ENCODE measurements at regions not wholly inside any gene's neighbourhood (a gene's known extent, or its start where the extent isn't known, plus 50 kb on each side); places are given as distances from the start of the nearest gene placed in this dataset.
"Not testable (repeated sequence)": the region's sequence is repeated elsewhere in the genome, so short reads cannot be mapped to it uniquely, and the experiment has no call there.

DNA sequence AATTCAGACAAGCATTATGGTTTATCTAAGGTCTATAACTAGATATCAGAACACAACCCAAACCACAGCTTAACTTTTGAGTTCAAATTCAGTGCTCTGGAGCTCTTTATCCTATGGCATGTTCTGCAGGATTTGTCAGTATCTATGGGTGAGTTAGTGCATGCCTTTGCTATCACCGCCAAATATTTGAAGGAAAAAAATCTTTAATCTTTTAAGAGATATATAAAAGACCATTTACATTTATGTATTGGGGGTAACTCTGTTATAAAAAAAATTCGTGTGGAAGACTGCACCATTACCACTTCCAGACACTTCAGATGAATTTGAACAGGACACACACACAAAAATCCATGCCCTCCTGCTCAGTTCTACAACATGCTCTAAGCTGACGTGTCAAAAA, 313.5 kb upstream of the CHORDC1 start:
- no peak for DNase-seq (ENCODE audit: low read depth)

DNA sequence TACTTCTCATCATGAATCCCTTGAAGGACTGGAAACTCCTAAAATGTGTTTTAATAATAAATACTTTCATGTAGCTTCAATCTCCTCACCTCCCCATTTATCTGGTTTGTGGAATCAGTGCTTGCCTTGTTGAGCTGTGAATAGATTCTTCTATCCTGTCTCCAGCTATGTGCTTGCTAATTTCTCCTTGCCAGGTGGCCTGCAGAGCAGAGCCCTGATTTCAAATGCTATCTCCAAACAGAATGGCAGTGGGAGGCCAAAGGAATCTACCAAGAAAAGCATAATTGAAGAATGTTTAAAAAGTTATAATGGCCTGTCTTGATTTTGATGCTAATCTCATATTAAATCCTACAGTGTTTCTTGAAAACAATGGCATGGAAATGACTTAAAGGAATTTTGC, 309.3 kb upstream of the CHORDC1 start:
- no peak for DNase-seq (ENCODE audit: low read depth)

DNA sequence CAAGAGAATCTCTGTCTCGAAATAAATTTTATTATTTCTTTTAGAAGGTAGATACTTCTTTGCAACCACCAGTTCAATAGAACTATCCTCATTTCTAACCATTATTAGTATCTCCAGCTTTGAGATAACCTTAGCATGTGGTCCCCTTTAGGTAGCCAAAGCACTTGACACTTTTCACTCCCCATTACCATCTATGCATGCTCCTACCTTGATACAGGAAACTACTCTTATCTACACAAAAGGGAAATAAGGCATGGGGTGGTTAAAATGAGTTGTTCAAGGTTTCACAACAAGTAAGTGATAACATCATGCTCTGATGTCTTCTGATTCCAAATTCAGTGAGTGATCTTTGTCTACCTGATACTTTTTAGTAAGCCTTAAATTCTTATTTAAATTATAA, 308.2 kb upstream of the CHORDC1 start:
- no peak for DNase-seq (ENCODE audit: low read depth)

DNA sequence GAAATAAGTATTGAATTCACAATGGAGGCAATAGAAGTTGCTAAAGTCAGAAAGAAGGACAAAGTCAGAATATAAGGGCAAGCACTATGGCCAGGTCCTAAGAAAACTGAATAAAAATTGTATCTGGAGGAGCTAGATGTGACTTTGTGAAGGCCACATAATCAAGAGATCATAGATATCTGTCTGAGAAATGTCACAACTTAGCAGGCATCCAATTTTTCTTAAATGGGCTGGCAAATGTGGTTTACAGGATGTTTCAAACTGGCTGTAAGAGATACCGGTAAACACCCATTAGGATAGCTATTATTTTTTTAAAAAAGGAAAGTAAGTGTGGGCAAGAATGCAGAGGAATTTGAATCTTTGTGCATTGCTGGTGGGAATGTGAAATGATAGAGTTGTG, 303.1 kb upstream of the CHORDC1 start:
- no peak for DNase-seq (ENCODE audit: low read depth)

DNA sequence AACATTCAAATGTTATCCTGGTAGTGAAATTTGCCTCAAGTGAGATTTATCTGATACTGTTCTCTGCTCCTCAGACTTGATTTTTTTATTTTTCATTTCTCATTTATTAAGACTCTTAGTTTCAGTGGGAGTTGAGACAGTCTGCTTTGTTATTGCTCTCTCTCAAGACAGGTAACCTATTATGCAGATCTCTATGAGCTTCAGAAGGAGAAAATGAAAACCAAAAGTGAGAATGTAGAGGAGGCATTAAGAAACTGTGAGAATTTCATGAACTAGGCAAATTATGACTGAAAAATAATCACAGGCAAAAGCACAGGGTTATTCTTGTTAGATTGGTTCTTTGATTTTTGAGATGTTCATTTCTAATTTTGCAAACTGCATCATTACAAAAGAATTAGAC, 290.0 kb upstream of the CHORDC1 start:
- DNase-seq (ENCODE audit: low read depth) = no peak

DNA sequence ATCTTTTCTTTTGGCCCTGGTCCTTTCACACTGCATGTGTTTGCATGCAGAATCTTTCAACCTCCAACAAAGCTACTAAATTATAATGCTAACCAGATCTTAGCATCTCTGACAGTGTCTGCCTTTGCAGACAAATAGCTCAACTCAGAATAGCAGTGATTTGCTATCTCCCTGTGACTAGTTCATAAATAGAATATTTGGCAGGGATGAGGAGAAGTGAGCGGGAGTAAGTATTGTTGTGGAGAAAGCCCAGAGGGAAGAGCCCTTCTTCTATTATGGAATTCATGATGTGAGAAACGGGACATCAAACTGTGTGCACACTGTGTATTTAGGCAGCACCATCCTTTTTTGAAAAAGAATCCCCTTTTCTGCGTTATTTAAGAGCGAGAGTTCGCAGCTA, 288.0 kb upstream of the CHORDC1 start:
- DNase-seq (ENCODE audit: low read depth) = no peak

DNA sequence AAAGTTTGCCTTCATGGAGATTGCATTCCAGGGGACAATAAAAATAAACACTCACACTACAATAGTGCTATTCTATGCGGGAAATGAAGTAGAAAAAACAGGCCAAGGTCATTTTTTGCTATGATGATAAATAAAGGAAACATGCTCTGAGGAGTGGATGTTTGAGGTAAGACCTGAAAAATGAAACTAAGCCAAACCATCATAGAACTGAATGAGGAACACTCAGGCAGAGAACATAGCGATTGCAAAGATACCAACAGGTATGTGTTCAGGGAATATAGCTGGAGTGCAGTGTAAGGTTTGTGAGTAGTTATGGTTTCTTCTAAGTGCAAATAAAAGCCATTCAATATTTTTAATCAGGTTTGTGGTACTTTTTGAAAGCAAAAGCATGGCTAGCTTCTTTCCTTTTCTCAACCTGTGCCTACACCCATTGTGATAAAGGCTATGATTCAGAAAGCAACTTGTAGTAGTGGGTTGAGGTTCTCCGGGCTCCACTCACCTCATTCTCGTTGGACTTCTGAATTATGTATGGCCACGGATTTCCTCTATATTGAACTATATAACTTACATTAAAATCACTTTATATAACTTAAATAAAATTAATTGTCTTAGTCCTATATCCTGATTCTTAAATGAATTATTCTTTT, 278.2 kb upstream of the CHORDC1 start:
- no peak for DNase-seq (ENCODE audit: low read depth)

DNA sequence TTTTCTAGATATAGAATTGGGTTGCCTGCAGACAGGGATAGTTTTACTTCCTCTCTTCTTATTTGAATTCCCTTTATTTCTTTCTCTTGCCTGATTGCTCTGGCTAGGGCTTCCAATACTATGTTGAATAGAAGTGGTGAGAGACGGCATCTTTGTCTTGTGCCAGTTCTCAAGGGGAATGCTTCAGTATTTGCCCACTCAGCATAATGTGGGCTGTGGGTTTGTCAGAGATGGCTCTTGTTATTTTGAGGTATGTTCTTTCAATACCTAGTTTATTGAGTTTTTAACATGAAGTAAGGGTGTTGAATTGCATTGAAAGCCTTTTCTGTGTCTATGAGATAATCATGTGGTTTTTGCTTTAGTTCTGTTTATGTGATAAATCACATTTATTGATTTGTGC, 273.9 kb upstream of the CHORDC1 start:
- no peak for DNase-seq (ENCODE audit: low read depth)

DNA sequence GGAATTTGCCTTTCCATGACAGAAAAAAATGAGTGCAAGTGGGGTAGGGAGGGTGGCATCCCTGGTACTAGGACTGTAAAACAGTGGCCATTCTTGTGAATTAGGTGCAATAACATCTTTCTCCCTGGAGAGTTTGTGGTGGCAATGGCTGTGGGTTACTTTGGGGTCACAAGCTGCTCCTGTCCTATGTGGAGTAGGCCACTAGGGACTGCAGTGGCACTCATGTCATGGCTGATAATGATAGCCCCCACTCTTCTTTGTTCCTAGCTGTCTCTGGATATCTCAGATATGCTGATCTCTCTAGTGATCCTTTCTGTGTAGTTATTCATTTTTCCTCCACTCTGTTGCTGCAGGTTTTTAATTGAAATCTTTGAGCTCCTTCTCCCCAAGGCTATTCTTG, 270.5 kb upstream of the CHORDC1 start:
- DNase-seq (ENCODE audit: low read depth) = no peak

DNA sequence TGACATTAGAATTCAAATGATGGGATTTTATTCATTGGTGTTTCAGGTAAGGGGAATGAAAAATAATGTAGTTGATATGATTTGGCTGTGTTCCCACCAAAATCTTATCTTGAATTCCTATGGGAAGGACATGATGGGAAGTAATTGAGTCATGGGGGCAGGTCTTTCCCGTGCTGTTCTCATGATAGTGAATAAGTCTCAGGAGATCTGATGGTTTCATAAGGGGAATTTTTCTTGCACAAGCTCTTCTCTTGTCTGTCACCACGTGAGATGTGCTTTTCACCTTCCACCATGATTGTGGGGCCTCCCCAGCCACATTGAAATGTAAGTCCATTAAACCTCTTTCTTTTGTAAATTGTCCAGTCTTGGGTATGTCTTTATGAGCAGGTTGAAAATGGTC, 268.6 kb upstream of the CHORDC1 start:
- peak; percentile 2 for DNase-seq (ENCODE audit: low read depth)

DNA sequence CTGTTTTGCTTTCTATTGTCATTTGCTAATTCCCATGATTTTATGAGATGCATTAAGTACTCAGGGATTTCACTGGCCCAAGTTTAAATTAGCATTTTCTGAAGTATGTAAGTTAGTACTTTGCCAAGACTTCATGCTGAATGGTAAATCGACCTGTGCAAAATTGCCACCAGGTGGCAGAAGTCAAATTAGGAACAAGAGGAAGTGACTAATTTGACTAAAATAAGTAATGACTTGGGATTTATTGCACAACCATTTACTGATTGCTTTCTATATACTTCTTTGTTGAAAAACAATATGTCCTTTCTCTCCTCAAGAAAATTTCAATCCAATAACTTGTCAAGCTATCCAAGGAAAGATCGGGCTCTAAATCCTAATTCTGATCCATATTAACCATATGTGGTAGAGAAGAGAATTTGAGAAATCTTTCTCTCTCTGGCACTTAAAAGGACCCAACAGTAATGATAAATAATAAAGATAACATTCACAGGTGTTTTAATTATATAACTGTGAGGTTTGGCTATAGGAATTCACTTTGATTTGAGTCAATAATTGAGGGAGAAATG, 253.7 kb upstream of the CHORDC1 start:
- DNase-seq (ENCODE audit: low read depth) = peak; percentile 56

DNA sequence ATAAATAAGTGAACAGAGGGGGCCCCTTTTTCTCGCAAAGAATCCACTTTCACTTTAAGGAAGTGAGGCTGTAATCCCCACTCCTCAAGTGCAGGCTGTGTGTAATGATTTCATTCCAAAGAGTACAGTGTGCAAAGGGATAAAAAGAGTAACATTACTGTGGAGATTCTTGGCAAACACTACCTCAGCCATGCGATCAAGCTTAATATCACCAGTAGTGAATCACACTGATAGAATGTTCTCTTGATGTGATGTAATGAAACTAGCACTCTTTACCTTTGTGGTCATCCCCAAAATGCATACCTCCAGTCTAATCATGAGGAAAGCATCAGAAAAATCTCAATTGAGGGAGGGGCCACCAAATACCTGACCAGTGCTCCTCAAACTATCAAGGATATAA, 246.1 kb upstream of the CHORDC1 start:
- peak; percentile 69 for DNase-seq (ENCODE audit: low read depth)

DNA sequence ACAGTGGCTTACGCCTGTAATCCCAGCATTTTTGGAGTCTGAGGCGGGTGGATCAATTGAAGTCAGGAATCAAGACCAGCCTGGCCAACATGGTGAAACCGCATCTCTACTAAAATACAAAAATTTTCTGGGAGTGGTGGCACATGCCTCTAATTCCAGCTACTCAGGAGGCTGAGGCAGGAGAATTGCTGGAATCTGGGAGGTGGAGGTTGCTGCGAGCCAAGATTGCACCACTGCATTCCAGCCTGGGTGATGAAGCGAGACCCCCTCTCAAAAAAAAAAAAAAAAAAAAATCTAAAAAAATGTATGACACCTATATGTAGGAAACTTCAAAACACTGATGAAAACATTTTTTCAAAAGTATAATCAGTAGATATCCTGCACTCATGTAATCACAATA, 242.7 kb upstream of the CHORDC1 start:
- no peak for DNase-seq (ENCODE audit: low read depth)

DNA sequence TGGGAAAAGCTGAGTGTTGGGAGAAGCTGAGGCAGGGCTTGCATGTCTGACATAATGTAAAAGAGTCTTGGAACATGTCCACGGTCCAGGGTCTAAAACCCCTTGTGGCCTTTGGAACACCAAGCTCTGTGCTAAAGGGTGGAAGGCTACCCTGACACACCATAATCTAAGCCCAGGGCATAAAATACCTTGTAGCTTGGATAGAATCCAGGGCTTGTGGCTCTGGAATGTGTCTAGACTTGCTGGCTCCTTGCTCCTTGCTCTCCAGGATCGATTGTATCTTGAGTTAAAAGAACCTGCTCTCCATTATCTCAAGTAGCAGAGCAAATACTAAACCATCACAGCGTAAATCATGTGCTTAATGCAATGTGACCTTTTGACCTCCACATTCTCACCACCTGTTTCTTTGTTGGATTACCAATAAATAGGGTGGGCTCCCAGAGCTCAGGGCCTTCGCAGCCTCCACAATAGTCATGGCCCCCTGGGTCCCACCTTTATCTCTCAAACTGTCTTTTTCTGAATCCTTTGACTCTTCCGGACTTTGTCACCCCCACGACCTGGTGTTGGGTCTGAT, 232.6 kb upstream of the CHORDC1 start:
- DNase-seq (ENCODE audit: low read depth) = not testable (repeated sequence)

DNA sequence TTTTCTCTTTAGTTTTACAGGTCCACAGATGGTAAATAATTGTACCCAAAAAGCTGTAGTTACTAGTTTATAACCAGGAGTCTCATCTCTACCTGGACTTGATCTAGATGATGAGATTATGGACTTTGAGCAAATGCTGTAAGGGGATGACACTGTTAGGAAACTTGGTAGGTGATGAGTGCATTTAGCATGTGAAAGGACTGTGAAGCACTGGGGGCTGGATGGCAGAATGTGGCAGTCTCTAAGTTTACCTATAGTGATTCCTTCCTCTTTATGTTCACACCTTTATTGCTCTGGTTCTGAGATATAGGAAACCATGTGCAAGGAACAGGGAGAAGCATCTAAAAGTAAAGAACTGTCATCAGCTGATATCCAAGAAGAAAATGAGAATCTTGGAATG, 230.7 kb upstream of the CHORDC1 start:
- DNase-seq (ENCODE audit: low read depth) = no peak

DNA sequence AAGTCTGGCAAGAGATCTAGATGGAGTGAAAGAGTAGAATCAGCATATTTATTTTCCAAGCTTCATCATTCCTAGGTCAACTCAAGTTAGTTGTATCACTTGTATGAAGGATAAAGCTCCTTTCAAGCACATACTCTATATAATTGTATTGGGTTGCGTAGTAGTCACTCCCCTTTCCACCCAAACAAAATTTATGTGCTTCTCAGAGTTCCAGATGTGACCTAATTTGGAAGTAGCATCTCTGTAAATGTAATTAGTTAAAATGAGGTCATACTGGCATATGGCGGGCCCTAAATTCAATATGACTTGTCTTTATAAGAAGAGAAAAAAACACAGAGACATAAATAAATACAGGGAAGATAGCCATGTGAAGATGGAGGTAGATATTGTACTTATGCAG, 226.8 kb upstream of the CHORDC1 start:
- DNase-seq (ENCODE audit: low read depth) = no peak

DNA sequence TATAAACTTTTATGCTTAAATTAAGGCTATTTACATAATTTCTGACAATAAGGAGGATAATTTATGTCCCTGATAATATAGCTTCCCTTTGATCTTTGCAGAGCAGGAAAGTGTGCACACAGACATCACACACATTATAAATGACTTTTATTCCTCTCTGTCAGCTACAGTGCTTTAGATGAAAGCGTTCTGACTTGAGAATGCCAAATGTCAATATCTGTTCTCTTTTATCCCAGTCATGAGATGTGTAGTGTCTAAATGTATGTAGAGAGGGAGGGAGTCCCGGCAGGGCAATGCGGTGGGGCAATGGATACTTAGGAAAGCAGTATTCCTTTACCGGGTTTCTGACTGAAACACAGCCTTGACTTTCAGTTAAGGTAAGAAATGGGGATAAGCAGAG, 225.4 kb upstream of the CHORDC1 start:
- no peak for DNase-seq (ENCODE audit: low read depth)

DNA sequence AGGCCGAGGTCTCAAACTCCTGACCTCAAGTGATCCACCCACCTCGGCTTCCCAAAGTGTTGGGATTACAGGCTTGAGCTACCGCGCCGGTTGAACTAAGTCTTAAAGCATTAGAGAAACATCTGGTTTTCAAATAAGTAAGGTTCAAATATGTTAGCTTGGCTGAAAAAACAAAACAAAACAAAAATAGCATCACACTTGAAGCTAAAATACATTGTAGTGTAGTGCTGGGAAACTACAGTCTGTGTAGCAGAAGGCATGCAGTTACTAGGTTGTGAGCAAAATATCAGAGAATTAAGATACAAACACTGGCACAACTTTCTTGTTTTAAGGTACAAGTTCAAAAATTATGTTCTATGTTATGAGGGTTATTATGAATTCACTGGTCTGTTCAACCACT, 224.8 kb upstream of the CHORDC1 start:
- DNase-seq (ENCODE audit: low read depth) = no peak

DNA sequence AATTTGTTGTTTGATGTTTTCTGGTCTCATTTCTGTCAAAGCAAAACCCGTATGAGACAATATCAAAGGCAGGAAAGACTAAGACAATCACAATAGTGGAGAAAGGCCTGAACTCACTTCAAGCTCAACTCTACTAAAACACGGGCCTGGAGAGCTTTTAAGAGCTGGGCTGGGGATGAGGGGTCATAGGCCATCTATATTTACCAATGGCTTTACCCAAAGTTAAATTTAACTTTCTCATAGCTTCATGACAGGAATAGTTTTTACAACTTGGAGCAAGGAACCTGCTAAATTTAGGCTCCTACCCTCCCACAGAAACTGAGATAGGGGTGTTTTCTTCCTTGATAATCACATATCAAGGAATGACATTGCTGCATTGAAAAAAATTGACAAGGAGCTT, 223.4 kb upstream of the CHORDC1 start:
- no peak for DNase-seq (ENCODE audit: low read depth)

DNA sequence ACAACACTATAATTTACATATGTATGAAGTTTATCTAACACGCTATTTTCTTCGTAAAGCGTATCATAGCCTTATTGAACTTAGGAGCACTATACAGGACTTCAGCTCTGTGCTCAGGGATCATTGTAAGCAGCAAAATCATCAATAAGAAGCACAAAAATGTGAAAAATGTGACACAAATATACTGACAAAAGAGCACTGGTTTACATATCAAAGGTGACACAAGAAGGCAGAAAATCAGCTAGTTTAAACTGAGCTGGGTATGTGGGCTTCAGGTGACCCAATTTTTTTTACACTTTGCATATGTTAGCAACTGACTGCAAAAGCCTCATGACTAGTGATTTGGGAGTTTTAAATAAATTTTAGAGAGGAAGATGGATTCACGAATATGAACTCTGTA, 215.2 kb upstream of the CHORDC1 start:
- no peak for DNase-seq (ENCODE audit: low read depth)

DNA sequence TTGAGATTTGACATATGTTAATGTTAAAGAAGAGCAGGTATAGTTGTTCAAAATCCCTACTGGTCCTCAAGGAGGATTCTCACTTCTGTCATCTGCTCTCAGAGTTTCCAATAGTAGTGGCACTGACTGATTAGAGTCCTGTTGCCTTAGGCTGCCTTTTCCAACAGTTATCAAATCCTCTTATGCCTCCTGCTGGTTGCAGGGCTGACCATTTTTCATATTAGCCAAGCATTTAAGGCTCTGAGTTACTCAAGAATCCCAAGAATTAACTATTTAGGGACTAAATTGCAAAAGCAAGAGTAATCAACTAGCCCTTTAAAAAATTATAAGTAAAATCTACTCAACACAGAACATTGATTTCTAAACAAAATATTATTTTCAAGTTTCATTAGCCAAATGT, 212.0 kb upstream of the CHORDC1 start:
- peak; percentile 17 for DNase-seq (ENCODE audit: low read depth)

DNA sequence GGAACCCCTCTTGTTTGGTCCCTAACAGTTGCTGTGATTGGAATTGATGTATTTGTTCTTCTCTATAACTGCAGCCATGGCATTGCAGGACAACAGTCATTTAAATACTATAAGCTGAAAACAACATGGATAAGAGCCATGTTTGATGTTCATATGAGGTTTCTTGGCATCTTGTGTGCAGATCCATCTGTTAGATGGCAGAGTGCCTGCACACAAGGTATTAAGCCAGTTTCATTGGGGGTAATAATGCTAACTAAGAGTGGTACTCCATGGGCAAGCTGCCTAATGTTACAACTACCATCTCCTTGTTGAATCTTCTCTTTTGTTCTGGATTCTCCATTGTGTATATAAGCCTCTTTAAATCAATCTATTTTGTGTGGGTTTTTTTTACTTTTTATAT, 206.0 kb upstream of the CHORDC1 start:
- no peak for DNase-seq (ENCODE audit: low read depth)

DNA sequence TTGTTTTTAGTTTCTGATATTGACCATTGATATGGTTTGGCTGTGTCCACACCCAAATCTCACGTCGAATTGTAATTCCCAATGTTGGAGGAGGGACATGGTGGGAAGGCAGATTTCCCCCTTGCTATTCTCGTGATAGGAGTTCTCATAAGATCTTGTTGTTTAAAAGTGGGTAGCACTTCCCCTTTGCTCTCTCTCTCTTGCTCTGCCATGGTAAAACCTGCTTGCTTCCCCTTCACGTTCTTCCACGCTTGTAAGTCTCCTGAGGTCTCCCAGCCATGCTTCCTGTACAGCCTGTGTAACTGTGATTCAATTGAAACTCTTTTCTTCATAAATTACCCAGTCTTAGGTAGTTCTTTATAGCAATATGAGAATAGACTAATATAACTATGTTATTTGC, 203.6 kb upstream of the CHORDC1 start:
- DNase-seq (ENCODE audit: low read depth) = no peak

DNA sequence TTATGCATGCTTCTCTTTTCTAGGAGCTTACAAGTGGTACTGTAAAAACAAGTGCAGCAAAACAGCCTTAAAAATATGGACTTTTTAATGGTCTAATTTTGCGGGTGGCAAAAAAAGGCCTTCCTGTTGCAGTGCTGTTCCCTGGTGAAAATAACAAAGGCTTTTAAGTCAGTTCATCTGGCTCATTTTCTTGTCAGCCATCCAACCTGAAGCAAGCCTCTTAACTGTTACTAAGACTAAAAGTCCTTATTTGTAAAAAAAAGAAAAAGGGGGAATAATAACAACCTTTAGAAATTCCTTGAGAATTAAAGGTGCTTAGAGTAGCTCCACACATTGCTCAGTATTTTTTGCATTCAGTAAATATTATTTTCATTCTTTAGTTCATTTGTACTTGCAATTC, 200.5 kb upstream of the CHORDC1 start:
- no peak for DNase-seq (ENCODE audit: low read depth)
